A549 (cell line): ENCODE measurements at regions not wholly inside any gene's neighbourhood (a gene's known extent, or its start where the extent isn't known, plus 50 kb on each side); places are given as distances from the start of the nearest gene placed in this dataset.

Experiments used
- CEBPB ChIP-seq, 2 experiments: fragments of >200 bp in 1 of 2; sonication (Bioruptor Twin) in 1 of 2; formaldehyde crosslinking in 1 of 2; IDR thresholded peaks; 2 replicates each; pipeline ENCODE4 v1.6.1; 2012 to 2016
- HDAC2 ChIP-seq: fragments of 200-600 bp; sonication (generic); IDR thresholded peaks from 2 replicates; pipeline ENCODE4 v1.6.1; 2016
- HOXA7 ChIP-seq: fragments of 250-450 bp; sonication (Bioruptor Pico); IDR thresholded peaks from 2 replicates; pipeline ENCODE4 v1.5.0; 2020; ENCODE audit warnings: mild to moderate bottlenecking, moderate library complexity
- MAZ ChIP-seq: fragments of 150-350 bp; IDR thresholded peaks from 2 replicates; pipeline ENCODE4 v1.6.1; 2014; ENCODE audit warnings: antibody characterized with exemption, low read depth, low read length, borderline replicate concordance
- POLR2A ChIP-seq: IDR thresholded peaks from 2 replicates; pipeline ENCODE4 v1.6.1; 2012; ENCODE audit warnings: mild to moderate bottlenecking, low read length
- REST ChIP-seq: fragments of 200-600 bp; sonication (generic); IDR thresholded peaks from 2 replicates; pipeline ENCODE4 v1.6.1; 2016; ENCODE audit warnings: antibody characterized with exemption, mild to moderate bottlenecking, moderate library complexity
- SMC3 ChIP-seq: fragments of >200 bp; sonication (Bioruptor Twin); formaldehyde crosslinking; IDR thresholded peaks from 3 replicates; pipeline ENCODE4 v1.6.1; 2018; ENCODE audit warnings: inconsistent platforms
- USF2 ChIP-seq: fragments of 450-650 bp; IDR thresholded peaks from 2 replicates; pipeline ENCODE4 v1.6.1; 2014; ENCODE audit warnings: antibody characterized with exemption
- ZFP36 ChIP-seq: fragments of 450-650 bp; IDR thresholded peaks from 2 replicates; pipeline ENCODE4 v1.6.1; 2014; ENCODE audit warnings: borderline replicate concordance; ENCODE audit not compliant: partially characterized antibody
- ZSCAN20 ChIP-seq: fragments of 250-450 bp; sonication (Bioruptor Pico); IDR thresholded peaks from 2 replicates; pipeline ENCODE4 v1.8.0; 2022; ENCODE audit warnings: mild to moderate bottlenecking, moderate library complexity
- TF ChIP-seq, protein P1 (sequence below): fragments of >200 bp; sonication (Bioruptor Twin); formaldehyde crosslinking; IDR thresholded peaks from 3 replicates; pipeline ENCODE4 v1.5.1; 2016
- TF ChIP-seq, protein P2 (sequence below): IDR thresholded peaks from 2 replicates; pipeline ENCODE4 v1.6.1; 2012

- TF ChIP-seq REST (no peak), USF2 (no peak), POLR2A (no peak), HDAC2 (no peak), SMC3 (no peak), ZSCAN20 (CRISPR knock-in tag) (no peak), MAZ (no peak), CEBPB (IDR thresholded peaks at IDR 0.05) (no peak), ZFP36 (no peak), HOXA7 (CRISPR knock-in tag) (no peak)
- TF ChIP-seq, protein P1, sequence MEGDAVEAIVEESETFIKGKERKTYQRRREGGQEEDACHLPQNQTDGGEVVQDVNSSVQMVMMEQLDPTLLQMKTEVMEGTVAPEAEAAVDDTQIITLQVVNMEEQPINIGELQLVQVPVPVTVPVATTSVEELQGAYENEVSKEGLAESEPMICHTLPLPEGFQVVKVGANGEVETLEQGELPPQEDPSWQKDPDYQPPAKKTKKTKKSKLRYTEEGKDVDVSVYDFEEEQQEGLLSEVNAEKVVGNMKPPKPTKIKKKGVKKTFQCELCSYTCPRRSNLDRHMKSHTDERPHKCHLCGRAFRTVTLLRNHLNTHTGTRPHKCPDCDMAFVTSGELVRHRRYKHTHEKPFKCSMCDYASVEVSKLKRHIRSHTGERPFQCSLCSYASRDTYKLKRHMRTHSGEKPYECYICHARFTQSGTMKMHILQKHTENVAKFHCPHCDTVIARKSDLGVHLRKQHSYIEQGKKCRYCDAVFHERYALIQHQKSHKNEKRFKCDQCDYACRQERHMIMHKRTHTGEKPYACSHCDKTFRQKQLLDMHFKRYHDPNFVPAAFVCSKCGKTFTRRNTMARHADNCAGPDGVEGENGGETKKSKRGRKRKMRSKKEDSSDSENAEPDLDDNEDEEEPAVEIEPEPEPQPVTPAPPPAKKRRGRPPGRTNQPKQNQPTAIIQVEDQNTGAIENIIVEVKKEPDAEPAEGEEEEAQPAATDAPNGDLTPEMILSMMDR: no peak
- TF ChIP-seq, protein P2, sequence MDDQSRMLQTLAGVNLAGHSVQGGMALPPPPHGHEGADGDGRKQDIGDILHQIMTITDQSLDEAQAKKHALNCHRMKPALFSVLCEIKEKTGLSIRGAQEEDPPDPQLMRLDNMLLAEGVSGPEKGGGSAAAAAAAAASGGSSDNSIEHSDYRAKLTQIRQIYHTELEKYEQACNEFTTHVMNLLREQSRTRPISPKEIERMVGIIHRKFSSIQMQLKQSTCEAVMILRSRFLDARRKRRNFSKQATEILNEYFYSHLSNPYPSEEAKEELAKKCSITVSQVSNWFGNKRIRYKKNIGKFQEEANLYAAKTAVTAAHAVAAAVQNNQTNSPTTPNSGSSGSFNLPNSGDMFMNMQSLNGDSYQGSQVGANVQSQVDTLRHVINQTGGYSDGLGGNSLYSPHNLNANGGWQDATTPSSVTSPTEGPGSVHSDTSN: no peak
These were observed 111.7 kb downstream of the MYCN start for GRCh38 chr2:16051841-16052564.
